Keratinocyte (primary cell): ENCODE measurements at regions not wholly inside any gene's neighbourhood (a gene's known extent, or its start where the extent isn't known, plus 50 kb on each side); places are given as distances from the start of the nearest gene placed in this dataset.
A peak's percentile ranks its signal among the peaks of the same experiment; 100 is the strongest.

Experiments used
- DNase-seq: peaks from one replicate; pipeline ENCODE4 v3.0.0-alpha.2; 2011; ENCODE audit warnings: low read depth, missing footprints, low spot score
- FAIRE-seq: peaks from 2 replicates; lab custom pipeline; 2011; peaks lifted over from hg19 to GRCh38; lab: Jason Lieb, UNC
- H2AFZ ChIP-seq: 2 replicates; pipeline ENCODE4 v1.6.0; 2012; ENCODE audit warnings: low read length, control low read depth, inconsistent platforms; ENCODE audit not compliant: control insufficient read depth
- H3K27ac ChIP-seq: 2 replicates; pipeline ENCODE4 v1.5.1; 2011; ENCODE audit warnings: low read length; ENCODE audit not compliant: control insufficient read depth, insufficient read depth
- H3K27me3 ChIP-seq: 3 replicates; pipeline ENCODE4 v1.6.0; 2011; ENCODE audit warnings: low read length; ENCODE audit not compliant: control insufficient read depth, insufficient read depth; ENCODE audit errors: extremely low read depth
- H3K36me3 ChIP-seq, 2 experiments: 2 replicates in 1 of 2; 3 replicates in 1 of 2; pipeline ENCODE4 v1.5.1; 2011; ENCODE audit warnings: low read length in 2 of 2, mild to moderate bottlenecking in 1 of 2; ENCODE audit not compliant: control insufficient read depth in 2 of 2, insufficient read depth in 2 of 2; ENCODE audit errors: extremely low read depth in 1 of 2
- H3K4me1 ChIP-seq: 3 replicates; pipeline ENCODE4 v1.5.1; 2011; ENCODE audit warnings: low read length; ENCODE audit not compliant: control insufficient read depth, insufficient read depth; ENCODE audit errors: extremely low read depth
- H3K4me2 ChIP-seq: 3 replicates; pipeline ENCODE4 v1.6.0; 2011; ENCODE audit warnings: low read depth, low read length; ENCODE audit not compliant: control insufficient read depth, insufficient read depth; ENCODE audit errors: extremely low read depth
- H3K4me3 ChIP-seq, 3 experiments: fragments of 200-600 bp in 1 of 3; sonication (generic) in 1 of 3; 2 replicates in 2 of 3; 3 replicates in 1 of 3; pipeline ENCODE4 v1.5.1; 2011 to 2016; ENCODE audit warnings: low read length in 3 of 3, mild to moderate bottlenecking in 3 of 3, control low read depth in 2 of 3, inconsistent platforms in 1 of 3, low read depth in 1 of 3, mixed read lengths in 1 of 3, mixed run types in 1 of 3, moderate library complexity in 1 of 3; ENCODE audit not compliant: control insufficient read depth in 2 of 3, insufficient read depth in 2 of 3; ENCODE audit errors: extremely low read depth in 1 of 3
- H3K79me2 ChIP-seq: 2 replicates; pipeline ENCODE4 v1.6.0; 2012; ENCODE audit warnings: low read length; ENCODE audit not compliant: control insufficient read depth, insufficient read depth
- H3K9ac ChIP-seq: 3 replicates; pipeline ENCODE4 v1.6.0; 2011; ENCODE audit warnings: low read length; ENCODE audit not compliant: control insufficient read depth, insufficient read depth; ENCODE audit errors: extremely low read depth
- H3K9me1 ChIP-seq: 3 replicates; pipeline ENCODE4 v1.6.0; 2011; ENCODE audit warnings: low read length; ENCODE audit not compliant: control insufficient read depth, insufficient read depth; ENCODE audit errors: extremely low read depth
- H3K9me3 ChIP-seq: 2 replicates; pipeline ENCODE4 v1.5.1; 2012; ENCODE audit warnings: low read depth, low read length; ENCODE audit not compliant: control insufficient read depth
- H4K20me1 ChIP-seq: 3 replicates; pipeline ENCODE4 v1.6.0; 2011; ENCODE audit warnings: low read length; ENCODE audit not compliant: control insufficient read depth, insufficient read depth; ENCODE audit errors: extremely low read depth
- EZH2 ChIP-seq: IDR thresholded peaks from one replicate; pipeline ENCODE4 v1.6.1; 2012; ENCODE audit warnings: inconsistent platforms, mild to moderate bottlenecking, low read length, moderate library complexity
- dilution Hi-C: fragments of 300-500 bp; cut with MboI; formaldehyde crosslinking; loops from one replicate; pipeline ENCODE4 v1.7.0; 2020; ENCODE audit warnings: low sequenced_read_pairs; ENCODE audit not compliant: extremely low pct_ligation_motif_present
- TF ChIP-seq, protein P1 (sequence below), 3 experiments: IDR thresholded peaks in 1 of 3; conservative IDR thresholded peaks in 1 of 3; optimal IDR thresholded peaks in 1 of 3; 2 replicates in 2 of 3; 3 replicates in 1 of 3; pipeline versions ENCODE3 to v1.5.1; 2011; ENCODE audit warnings: low read length in 3 of 3, mild to moderate bottlenecking in 3 of 3, moderate library complexity in 2 of 3, control low read depth in 1 of 3, inconsistent platforms in 1 of 3; ENCODE audit not compliant: insufficient read depth in 2 of 3; ENCODE audit errors: extremely low read depth in 1 of 3

DNA sequence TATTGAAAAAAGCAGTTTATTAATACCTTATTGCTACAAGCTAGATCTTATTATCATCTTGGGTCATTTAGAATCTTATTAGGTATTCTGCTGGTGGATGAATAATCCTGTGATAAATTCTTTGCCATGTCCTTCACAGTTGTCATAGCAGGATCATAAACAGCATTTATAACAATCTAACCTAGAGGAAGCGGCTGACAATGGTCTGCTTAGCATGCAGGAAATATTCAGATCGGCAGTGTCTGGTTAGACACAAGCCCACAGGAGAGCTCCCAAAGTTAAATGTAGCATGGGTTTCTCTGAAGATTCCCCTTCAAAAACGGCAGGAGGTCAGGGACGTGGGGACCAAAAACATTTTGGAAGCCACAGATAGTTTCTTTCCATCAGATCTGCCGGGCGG lies 179.3 kb downstream of the FOXB1 start:
- peaks cover 3% of the 10 kb centered on the region for H3K27me3 ChIP-seq
- H3K4me3 ChIP-seq: no peak overlapping the region
- no peak overlapping the region for H3K4me2 ChIP-seq
- H3K4me1 ChIP-seq: peaks cover 12% of the 10 kb centered on the region
- no peak for TF ChIP-seq EZH2
- TF ChIP-seq, protein P1, sequence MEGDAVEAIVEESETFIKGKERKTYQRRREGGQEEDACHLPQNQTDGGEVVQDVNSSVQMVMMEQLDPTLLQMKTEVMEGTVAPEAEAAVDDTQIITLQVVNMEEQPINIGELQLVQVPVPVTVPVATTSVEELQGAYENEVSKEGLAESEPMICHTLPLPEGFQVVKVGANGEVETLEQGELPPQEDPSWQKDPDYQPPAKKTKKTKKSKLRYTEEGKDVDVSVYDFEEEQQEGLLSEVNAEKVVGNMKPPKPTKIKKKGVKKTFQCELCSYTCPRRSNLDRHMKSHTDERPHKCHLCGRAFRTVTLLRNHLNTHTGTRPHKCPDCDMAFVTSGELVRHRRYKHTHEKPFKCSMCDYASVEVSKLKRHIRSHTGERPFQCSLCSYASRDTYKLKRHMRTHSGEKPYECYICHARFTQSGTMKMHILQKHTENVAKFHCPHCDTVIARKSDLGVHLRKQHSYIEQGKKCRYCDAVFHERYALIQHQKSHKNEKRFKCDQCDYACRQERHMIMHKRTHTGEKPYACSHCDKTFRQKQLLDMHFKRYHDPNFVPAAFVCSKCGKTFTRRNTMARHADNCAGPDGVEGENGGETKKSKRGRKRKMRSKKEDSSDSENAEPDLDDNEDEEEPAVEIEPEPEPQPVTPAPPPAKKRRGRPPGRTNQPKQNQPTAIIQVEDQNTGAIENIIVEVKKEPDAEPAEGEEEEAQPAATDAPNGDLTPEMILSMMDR (optimal IDR thresholded peaks at IDR 0.05 in 1 of 3, IDR thresholded peaks at IDR 0.05 in 1 of 3, conservative IDR thresholded peaks at IDR 0.05 in 1 of 3; ENCODE audit: extremely low read depth in 1 of 3, insufficient read depth in 2 of 3, low read length in 3 of 3): no peak
- no peaks in the 10 kb centered on the region for H3K9me1 ChIP-seq
- H4K20me1 ChIP-seq: no peaks in the 10 kb centered on the region
- DNase-seq (no peak), FAIRE-seq (no peak)
- H3K36me3 ChIP-seq: no peaks in the 10 kb centered on the region
- dilution Hi-C loops: no loop called here
- no peak overlapping the region for H2AFZ ChIP-seq
- H3K27ac ChIP-seq: no peak overlapping the region
- H3K79me2 ChIP-seq: no peaks in the 10 kb centered on the region
- H3K9me3 ChIP-seq: no peaks in the 10 kb centered on the region
- no peak overlapping the region for H3K9ac ChIP-seq

DNA sequence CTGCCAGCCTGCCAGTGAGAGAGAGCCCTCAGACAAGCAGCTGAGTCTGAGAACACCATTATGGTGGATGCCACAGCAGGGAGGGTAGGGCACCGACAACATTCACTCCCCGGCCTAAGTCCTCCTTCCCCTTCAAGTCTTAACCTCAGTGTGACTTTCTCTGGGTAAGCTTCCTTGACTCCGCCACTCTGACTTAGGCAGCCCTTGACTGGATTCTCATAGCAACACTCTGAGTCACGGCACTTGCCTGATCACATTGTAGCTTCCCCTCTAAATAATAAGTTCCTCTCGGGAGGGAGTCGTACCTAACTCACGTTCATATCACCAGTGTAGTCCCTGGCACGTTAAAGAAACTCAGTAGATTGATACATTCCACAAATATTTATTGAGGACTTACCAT lies 180.5 kb downstream of the FOXB1 start:
- dilution Hi-C loops: no loop called here
- Histone ChIP-seq H3K4me2 (peak overlapping the region; percentile 29), H3K79me2 (no peaks in the 10 kb centered on the region), H3K4me1 (peaks cover 12% of the 10 kb centered on the region), H3K9me3 (no peaks in the 10 kb centered on the region), H3K9me1 (no peaks in the 10 kb centered on the region), H3K27ac (no peak overlapping the region), H4K20me1 (no peaks in the 10 kb centered on the region), H3K27me3 (peaks cover 3% of the 10 kb centered on the region), H3K9ac (no peak overlapping the region), H3K36me3 (no peaks in the 10 kb centered on the region), H2AFZ (peak overlapping the region; percentile 44), H3K4me3 (no peak overlapping the region)
- TF ChIP-seq, protein P1 (optimal IDR thresholded peaks at IDR 0.05 in 1 of 3, IDR thresholded peaks at IDR 0.05 in 1 of 3, conservative IDR thresholded peaks at IDR 0.05 in 1 of 3; ENCODE audit: extremely low read depth in 1 of 3, insufficient read depth in 2 of 3, low read length in 3 of 3): no peak
- TF ChIP-seq EZH2: no peak
- DNase-seq: peak; percentile 13
- peak; percentile 85 for FAIRE-seq
